Muscle layer of duodenum (tissue), 2 donors: ENCODE measurements at regions not wholly inside any gene's neighbourhood (a gene's known extent, or its start where the extent isn't known, plus 50 kb on each side); places are given as distances from the start of the nearest gene placed in this dataset.
"Not testable (repeated sequence)": the region's sequence is repeated elsewhere in the genome, so short reads cannot be mapped to it uniquely, and the experiment has no call there.

Source experiments
- H3K27ac ChIP-seq: one replicate; pipeline ENCODE4 v1.7.0; 2013; ENCODE audit warnings: mild to moderate bottlenecking, low read length
- H3K27me3 ChIP-seq: one replicate; pipeline ENCODE4 v1.7.0; 2013; ENCODE audit warnings: low read depth, mild to moderate bottlenecking, control low read depth, low read length
- H3K36me3 ChIP-seq, 2 donors: one replicate each; pipeline ENCODE4 v1.7.0; 2013; ENCODE audit warnings: low read length in 2 of 2, control low read depth in 1 of 2, mild to moderate bottlenecking in 1 of 2; ENCODE audit not compliant: insufficient read depth in 2 of 2, control insufficient read depth in 1 of 2
- H3K4me1 ChIP-seq, 2 donors: one replicate each; pipeline ENCODE4 v1.7.0; 2013; ENCODE audit warnings: low read length in 2 of 2, mild to moderate bottlenecking in 2 of 2, control low read depth in 1 of 2, moderate library complexity in 1 of 2; ENCODE audit not compliant: insufficient read depth in 2 of 2, control insufficient read depth in 1 of 2
- H3K4me3 ChIP-seq, 2 donors: one replicate each; pipeline ENCODE4 v1.7.0; 2013; ENCODE audit warnings: low read length in 2 of 2, low read depth in 1 of 2, mild to moderate bottlenecking in 1 of 2
- H3K9me3 ChIP-seq, 2 donors: one replicate each; pipeline ENCODE4 v1.7.0; 2013; ENCODE audit warnings: low read length in 2 of 2, control low read depth in 1 of 2, mild to moderate bottlenecking in 1 of 2; ENCODE audit not compliant: control insufficient read depth in 1 of 2
- donor health status: healthy.

DNA sequence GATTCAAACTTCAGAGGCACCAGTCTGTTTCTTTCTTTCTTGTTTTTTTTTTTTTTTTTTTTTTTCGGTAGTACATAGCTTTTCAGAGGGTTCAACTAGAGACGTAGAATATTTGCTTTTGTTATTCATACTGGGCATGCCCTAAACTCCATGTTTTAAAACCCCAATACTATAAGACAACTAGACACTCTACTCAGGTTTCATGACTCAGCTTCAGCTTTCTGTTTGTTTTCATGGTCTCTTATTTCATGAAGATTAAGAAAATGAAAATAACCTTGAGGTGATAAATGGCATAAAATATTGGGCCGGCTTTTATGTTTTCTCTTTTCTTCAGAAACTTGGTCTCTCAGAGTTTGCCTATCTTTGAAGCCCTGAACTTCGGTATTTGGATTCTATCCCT, 2126.3 kb upstream of the ACO1 start:
- H3K4me1 ChIP-seq: no peaks in the 10 kb centered on the region
- no peaks in the 10 kb centered on the region for H3K27me3 ChIP-seq
- H3K27ac ChIP-seq: no peak overlapping the region
- no peak overlapping the region for H3K4me3 ChIP-seq
- H3K36me3 ChIP-seq: no peaks in the 10 kb centered on the region
- H3K9me3 ChIP-seq: peaks cover 0 to 8% of the 10 kb centered on the region in 2 donors

- H3K27ac ChIP-seq: no peak overlapping the region
- no peaks in the 10 kb centered on the region for H3K4me1 ChIP-seq
- H3K4me3 ChIP-seq: no peak overlapping the region
- H3K9me3 ChIP-seq: peaks cover 4% of the 10 kb centered on the region in 2 donors
- H3K36me3 ChIP-seq: no peaks in the 10 kb centered on the region
- no peaks in the 10 kb centered on the region for H3K27me3 ChIP-seq
These were observed 2104.1 kb upstream of the ACO1 start for GRCh38 chr9:30280229-30280900.

DNA sequence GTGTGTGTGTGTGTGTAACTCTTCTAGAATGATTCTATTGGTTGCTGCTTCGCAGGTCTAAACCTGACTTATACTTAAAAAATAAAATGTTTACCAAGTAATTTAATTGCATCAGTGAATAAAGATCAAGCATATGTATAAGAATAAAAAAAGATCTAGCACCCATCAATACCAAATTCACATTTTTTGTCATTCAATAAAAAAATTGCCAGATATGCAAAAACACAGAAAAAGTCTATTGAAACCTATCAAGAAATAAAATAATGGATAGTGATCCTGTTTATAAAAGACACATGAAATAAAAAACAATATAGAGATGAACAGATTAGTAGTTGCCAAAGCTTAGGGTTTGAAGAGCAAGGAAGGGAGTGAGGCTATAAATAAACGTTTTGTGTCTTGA, 2095.0 kb upstream of the ACO1 start:
- Histone ChIP-seq H3K4me3 (no peak overlapping the region), H3K4me1 (no peaks in the 10 kb centered on the region), H3K9me3 (no peaks in the 10 kb centered on the region), H3K36me3 (no peaks in the 10 kb centered on the region), H3K27me3 (no peaks in the 10 kb centered on the region), H3K27ac (no peak overlapping the region)

- H3K36me3 ChIP-seq, H3K4me1 ChIP-seq, H3K27ac ChIP-seq, H3K4me3 ChIP-seq, H3K9me3 ChIP-seq, H3K27me3 ChIP-seq: not testable (repeated sequence)
These were observed 2092.4 kb upstream of the ACO1 start for GRCh38 chr9:30292026-30292425.

- H3K9me3 ChIP-seq: no peaks in the 10 kb centered on the region
- H3K27ac ChIP-seq: no peak overlapping the region
- no peak overlapping the region for H3K4me3 ChIP-seq
- no peaks in the 10 kb centered on the region for H3K36me3 ChIP-seq
- H3K27me3 ChIP-seq: no peaks in the 10 kb centered on the region
- no peaks in the 10 kb centered on the region for H3K4me1 ChIP-seq
These were observed 2091.2 kb upstream of the ACO1 start for GRCh38 chr9:30293231-30293630.

- Histone ChIP-seq H3K27me3 (no peaks in the 10 kb centered on the region), H3K4me1 (no peaks in the 10 kb centered on the region), H3K9me3 (peaks cover 0 to 4% of the 10 kb centered on the region in 2 donors), H3K27ac (no peak overlapping the region), H3K36me3 (no peaks in the 10 kb centered on the region), H3K4me3 (no peak overlapping the region)
These were observed 2085.2 kb upstream of the ACO1 start for GRCh38 chr9:30299126-30299780.

DNA sequence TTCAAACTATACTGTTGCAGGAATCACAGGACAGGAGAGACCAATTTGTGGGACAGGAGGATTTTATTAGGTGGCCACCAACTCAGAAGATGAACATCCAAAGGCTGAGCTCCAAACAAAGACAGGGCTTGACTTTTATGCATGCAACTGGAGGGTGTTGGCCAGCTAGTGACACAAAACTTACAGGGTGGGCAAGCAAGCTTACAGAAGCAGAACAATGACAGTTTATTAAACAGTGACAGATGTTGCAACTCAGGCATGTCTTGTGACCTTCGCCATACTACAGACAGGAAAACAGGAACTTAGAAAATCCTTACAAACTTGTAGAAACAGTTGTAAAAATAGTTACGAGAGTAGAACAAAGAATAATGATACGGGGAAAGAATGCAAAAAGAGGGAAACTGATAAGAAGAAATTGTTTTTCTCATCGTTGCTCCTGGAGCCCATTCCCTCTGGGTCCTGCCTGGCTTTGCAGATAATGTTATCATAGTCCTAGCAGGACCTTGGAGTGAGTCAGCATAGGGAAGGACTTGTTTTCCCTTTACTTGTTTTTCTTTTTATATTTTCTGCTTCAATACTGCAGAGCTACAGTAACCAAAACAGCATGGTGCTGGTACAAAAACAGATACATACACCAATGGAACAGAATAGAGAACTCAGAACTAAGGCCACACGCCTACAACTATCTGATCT, 2083.0 kb upstream of the ACO1 start:
- Histone ChIP-seq H3K4me3 (no peak overlapping the region), H3K27me3 (no peaks in the 10 kb centered on the region), H3K36me3 (no peaks in the 10 kb centered on the region), H3K9me3 (peaks cover 0 to 4% of the 10 kb centered on the region in 2 donors), H3K4me1 (no peaks in the 10 kb centered on the region), H3K27ac (no peak overlapping the region)

- no peak overlapping the region for H3K4me3 ChIP-seq
- H3K36me3 ChIP-seq: no peaks in the 10 kb centered on the region
- H3K27me3 ChIP-seq: no peaks in the 10 kb centered on the region
- H3K9me3 ChIP-seq: no peaks in the 10 kb centered on the region
- no peak overlapping the region for H3K27ac ChIP-seq
- H3K4me1 ChIP-seq: no peaks in the 10 kb centered on the region
These were observed 2073.7 kb upstream of the ACO1 start for GRCh38 chr9:30310711-30311110.

- no peaks in the 10 kb centered on the region for H3K4me1 ChIP-seq
- no peaks in the 10 kb centered on the region for H3K9me3 ChIP-seq
- H3K27ac ChIP-seq: no peak overlapping the region
- H3K36me3 ChIP-seq: no peaks in the 10 kb centered on the region
- no peak overlapping the region for H3K4me3 ChIP-seq
- H3K27me3 ChIP-seq: no peaks in the 10 kb centered on the region
These were observed 2055.0 kb upstream of the ACO1 start for GRCh38 chr9:30329431-30329830.

DNA sequence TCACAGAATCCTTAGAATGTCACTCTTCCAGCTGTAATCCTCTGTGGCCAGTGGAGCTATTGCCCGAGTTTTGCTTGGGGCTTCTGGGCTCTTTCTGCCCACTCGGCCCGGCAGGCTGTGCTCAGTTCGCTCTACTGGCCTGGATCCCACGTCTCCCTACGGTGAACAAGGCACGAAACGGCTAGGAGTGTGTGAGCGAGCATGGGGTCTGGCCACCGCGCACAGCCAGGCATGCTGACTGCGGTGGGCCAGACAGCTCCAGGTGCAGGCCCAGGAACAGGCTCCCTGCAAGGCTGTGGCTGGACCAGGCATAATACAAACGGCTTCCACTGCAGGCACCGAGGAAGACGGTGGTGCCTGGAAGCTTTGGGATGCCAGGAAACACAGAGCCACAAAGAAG, 2035.5 kb upstream of the ACO1 start:
- Histone ChIP-seq H3K4me3 (no peak overlapping the region), H3K9me3 (no peaks in the 10 kb centered on the region), H3K27me3 (no peaks in the 10 kb centered on the region), H3K27ac (no peak overlapping the region), H3K4me1 (no peaks in the 10 kb centered on the region), H3K36me3 (no peaks in the 10 kb centered on the region)

DNA sequence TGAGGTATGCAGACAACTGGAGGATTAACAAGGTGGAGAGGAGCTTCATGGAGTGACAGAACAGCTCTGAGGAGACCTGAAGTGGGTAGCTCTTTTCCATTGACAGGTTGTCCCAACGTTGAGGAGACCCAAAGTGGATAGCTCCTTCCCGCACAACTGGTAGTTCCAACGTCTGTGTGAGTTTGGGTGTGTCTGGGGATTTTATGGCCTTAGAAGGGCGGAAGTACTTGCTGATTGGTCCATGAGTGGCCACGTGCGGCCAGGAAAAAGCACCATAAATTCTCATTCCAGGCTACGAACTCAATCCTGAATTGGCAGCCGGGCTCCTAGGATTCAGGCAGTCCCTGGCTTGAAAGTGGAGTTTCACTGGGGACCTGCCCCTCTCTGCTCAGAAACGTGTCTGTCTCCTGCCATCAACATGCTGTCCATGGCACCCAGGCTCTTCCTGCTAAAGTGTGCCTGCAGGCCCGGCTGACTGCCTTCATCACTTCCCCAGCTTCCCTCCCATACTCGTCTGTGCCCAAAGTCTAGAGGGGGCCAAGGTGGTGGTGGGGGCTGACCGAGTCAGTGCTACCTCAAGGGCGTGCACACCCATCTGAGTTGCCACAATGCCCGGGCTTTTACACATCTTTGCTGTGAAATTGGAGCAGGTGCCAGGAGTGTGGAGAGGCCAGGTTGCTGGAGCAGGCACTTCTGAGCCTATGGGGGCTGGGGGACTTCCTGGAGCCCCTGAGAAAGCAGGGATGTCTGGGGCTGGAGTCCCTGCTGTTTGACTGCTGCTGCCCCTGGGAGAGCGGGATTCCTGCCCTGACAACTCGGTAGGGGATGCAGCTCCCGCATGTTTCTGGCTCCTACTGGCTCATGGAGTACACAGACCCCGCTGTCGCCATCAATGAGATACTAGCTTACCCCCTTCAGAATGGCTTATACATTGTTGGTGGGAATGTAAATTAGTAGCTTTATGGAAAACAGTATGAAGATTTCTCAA, 2034.6 kb upstream of the ACO1 start:
- Histone ChIP-seq H3K27ac (no peak overlapping the region), H3K4me3 (no peak overlapping the region), H3K27me3 (no peaks in the 10 kb centered on the region), H3K36me3 (no peaks in the 10 kb centered on the region), H3K9me3 (no peaks in the 10 kb centered on the region), H3K4me1 (no peaks in the 10 kb centered on the region)
